SK-N-MC (cell line): ENCODE measurements at regions not wholly inside any gene's neighbourhood (a gene's known extent, or its start where the extent isn't known, plus 50 kb on each side); places are given as distances from the start of the nearest gene placed in this dataset.

Experiments
- EZH2 ChIP-seq: fragments of 200-600 bp; sonication (generic); IDR thresholded peaks from one replicate; pipeline ENCODE4 v1.6.1; 2017; ENCODE audit warnings: antibody characterized with exemption
- FOXP2 ChIP-seq: optimal IDR thresholded peaks from 2 replicates; pipeline ENCODE3; 2011; ENCODE audit warnings: mild to moderate bottlenecking, moderate library complexity; ENCODE audit not compliant: insufficient read depth; ENCODE audit errors: extremely low read length, control extremely low read depth
- POLR2AphosphoS5 ChIP-seq: IDR thresholded peaks from 2 replicates; pipeline ENCODE4 v1.6.1; 2012; ENCODE audit warnings: mild to moderate bottlenecking, low read depth, low read length, borderline replicate concordance

- TF ChIP-seq POLR2AphosphoS5 (no peak), EZH2 (no peak), FOXP2 (no peak)
Observed at GRCh38 chr6:90387826-90388225, 91.2 kb upstream of the BACH2 start.
